Caco-2 (cell line): ENCODE measurements at regions not wholly inside any gene's neighbourhood (a gene's known extent, or its start where the extent isn't known, plus 50 kb on each side); places are given as distances from the start of the nearest gene placed in this dataset.

Experiments
- BruUV-seq: library from RNA; stranded (reverse); fragments of 400-500 nt; replicated peaks from 2 replicates; lab custom pipeline; 2021; lab: Mats Ljungman, UMichigan
- CTCF ChIA-PET: fragments of 300-600 bp; sonication (Branson Sonifier 250); formaldehyde crosslinking; loops from one replicate; lab custom pipeline; 2022; ENCODE audit warnings: antibody characterized with exemption; lab: Charles Lee
- POLR2A ChIA-PET: fragments of 300-600 bp; sonication (Branson Sonifier 250); formaldehyde crosslinking; loops from one replicate; lab custom pipeline; 2022; ENCODE audit warnings: antibody characterized with exemption; lab: Charles Lee
- DNase-seq, 2 experiments: peaks; one replicate each; pipeline versions ENCODE4 v3.0.0 to v3.0.0-alpha.2; 2020 to 2022
- H3K27me3 ChIP-seq: replicated peaks from 2 replicates; pipeline ENCODE4 v1.6.0; 2011; ENCODE audit warnings: low read length; ENCODE audit not compliant: control insufficient read depth, insufficient read depth
- H3K36me3 ChIP-seq: 2 replicates; pipeline ENCODE4 v1.5.1; 2011; ENCODE audit warnings: low read length; ENCODE audit not compliant: control insufficient read depth, insufficient read depth
- H3K4me1 ChIP-seq: fragments of 250-450 bp; sonication (Bioruptor Pico); 2 replicates; pipeline ENCODE4 v1.5.1; 2020; ENCODE audit warnings: mild to moderate bottlenecking
- H3K4me3 ChIP-seq: 2 replicates; pipeline ENCODE4 v1.5.1; 2011; ENCODE audit warnings: low read depth, mild to moderate bottlenecking, control low read depth, low read length
- H3K9me3 ChIP-seq: fragments of 250-450 bp; sonication (Bioruptor Pico); 2 replicates; pipeline ENCODE4 v1.5.1; 2020; ENCODE audit warnings: mild to moderate bottlenecking, moderate library complexity
- H3K27ac Mint-ChIP-seq: one replicate; pipeline ENCODE4 v1.8.0; 2022; ENCODE audit warnings: mixed read lengths; ENCODE audit not compliant: unreplicated experiment
- H3K27me3 Mint-ChIP-seq: one replicate; pipeline ENCODE4 v1.8.0; 2022; ENCODE audit warnings: mixed read lengths; ENCODE audit not compliant: insufficient read depth, unreplicated experiment
- H3K36me3 Mint-ChIP-seq: one replicate; pipeline ENCODE4 v1.8.0; 2022; ENCODE audit warnings: mild to moderate bottlenecking, mixed read lengths; ENCODE audit not compliant: insufficient read depth, unreplicated experiment
- H3K4me1 Mint-ChIP-seq: one replicate; pipeline ENCODE4 v1.8.0; 2022; ENCODE audit warnings: low read depth, mixed read lengths; ENCODE audit not compliant: unreplicated experiment
- H3K4me3 Mint-ChIP-seq: one replicate; pipeline ENCODE4 v1.8.0; 2022; ENCODE audit warnings: mild to moderate bottlenecking, moderate library complexity, mixed read lengths; ENCODE audit not compliant: unreplicated experiment
- H3K9me3 Mint-ChIP-seq: one replicate; pipeline ENCODE4 v1.8.0; 2022; ENCODE audit warnings: mixed read lengths; ENCODE audit not compliant: unreplicated experiment
- intact Hi-C: fragments of 100-400 bp; cut with micrococcal nuclease; formaldehyde crosslinking; loops from one replicate; pipeline ENCODE4 v1.10.0; 2022; ENCODE audit not compliant: unreplicated experiment
- TF ChIP-seq, protein P1 (sequence below), 2 experiments: fragments of 200-600 bp in 1 of 2; IDR thresholded peaks; 1 replicate in 1 of 2; 2 replicates in 1 of 2; pipeline versions ENCODE4 v1.5.1 to v1.8.0; 2011 to 2022; ENCODE audit warnings: antibody characterized with exemption in 1 of 2, control low read depth in 1 of 2, inconsistent platforms in 1 of 2, low read depth in 1 of 2, low read length in 1 of 2, mild to moderate bottlenecking in 1 of 2, moderate library complexity in 1 of 2; ENCODE audit not compliant: insufficient read depth in 1 of 2, severe bottlenecking in 1 of 2, unreplicated experiment in 1 of 2

- intact Hi-C loops = no loop called here
- CTCF ChIA-PET = no interaction called here
- peak in 1 of 2 experiments; percentile 5 for DNase-seq
- no peaks in the 10 kb centered on the region for H3K4me1 ChIP-seq
- no peaks in the 10 kb centered on the region for H3K36me3 ChIP-seq
- H3K4me3 Mint-ChIP-seq = no peak overlapping the region
- H3K27me3 ChIP-seq = no peaks in the 10 kb centered on the region
- no TSS peak for BruUV-seq
- no peak overlapping the region for H3K27ac Mint-ChIP-seq
- H3K9me3 Mint-ChIP-seq = peaks cover 37% of the 10 kb centered on the region
- TF ChIP-seq, protein P1, sequence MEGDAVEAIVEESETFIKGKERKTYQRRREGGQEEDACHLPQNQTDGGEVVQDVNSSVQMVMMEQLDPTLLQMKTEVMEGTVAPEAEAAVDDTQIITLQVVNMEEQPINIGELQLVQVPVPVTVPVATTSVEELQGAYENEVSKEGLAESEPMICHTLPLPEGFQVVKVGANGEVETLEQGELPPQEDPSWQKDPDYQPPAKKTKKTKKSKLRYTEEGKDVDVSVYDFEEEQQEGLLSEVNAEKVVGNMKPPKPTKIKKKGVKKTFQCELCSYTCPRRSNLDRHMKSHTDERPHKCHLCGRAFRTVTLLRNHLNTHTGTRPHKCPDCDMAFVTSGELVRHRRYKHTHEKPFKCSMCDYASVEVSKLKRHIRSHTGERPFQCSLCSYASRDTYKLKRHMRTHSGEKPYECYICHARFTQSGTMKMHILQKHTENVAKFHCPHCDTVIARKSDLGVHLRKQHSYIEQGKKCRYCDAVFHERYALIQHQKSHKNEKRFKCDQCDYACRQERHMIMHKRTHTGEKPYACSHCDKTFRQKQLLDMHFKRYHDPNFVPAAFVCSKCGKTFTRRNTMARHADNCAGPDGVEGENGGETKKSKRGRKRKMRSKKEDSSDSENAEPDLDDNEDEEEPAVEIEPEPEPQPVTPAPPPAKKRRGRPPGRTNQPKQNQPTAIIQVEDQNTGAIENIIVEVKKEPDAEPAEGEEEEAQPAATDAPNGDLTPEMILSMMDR (IDR thresholded peaks at IDR 0.05; ENCODE audit: insufficient read depth in 1 of 2, low read depth in 1 of 2, low read length in 1 of 2, severe bottlenecking in 1 of 2, unreplicated experiment in 1 of 2) = no peak
- peaks cover 4% of the 10 kb centered on the region for H3K27me3 Mint-ChIP-seq
- H3K4me1 Mint-ChIP-seq = no peaks in the 10 kb centered on the region
- H3K4me3 ChIP-seq = no peak overlapping the region
- no peaks in the 10 kb centered on the region for H3K36me3 Mint-ChIP-seq
- POLR2A ChIA-PET = no interaction called here
- H3K9me3 ChIP-seq = peaks cover 18% of the 10 kb centered on the region; the same call in 1 of the 2 replicates
Measured at GRCh38 chr4:4788573-4788972, 70.9 kb upstream of the MSX1 start.

DNA sequence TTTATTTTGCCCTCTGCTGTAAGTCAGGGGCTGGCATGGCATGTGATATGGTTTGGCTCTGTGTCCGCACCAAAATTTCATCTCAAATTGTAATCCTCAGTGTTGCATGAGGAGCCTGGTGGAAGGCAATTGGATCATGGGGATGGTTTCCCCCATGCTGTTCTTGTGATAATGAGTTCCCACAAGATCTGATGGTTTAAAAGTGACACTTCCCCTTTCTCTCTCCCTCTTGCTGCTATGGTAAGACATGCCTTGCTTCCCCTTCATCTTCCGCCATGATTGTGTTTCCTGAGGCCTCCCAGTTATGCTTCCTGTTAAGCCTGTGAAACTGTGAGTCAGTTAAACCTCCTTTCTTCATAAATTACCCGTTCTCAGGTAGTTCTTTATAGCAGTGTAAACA, 72.0 kb upstream of the MSX1 start:
- POLR2A ChIA-PET = no interaction called here
- no TSS peak for BruUV-seq
- TF ChIP-seq, protein P1 (IDR thresholded peaks at IDR 0.05; ENCODE audit: insufficient read depth in 1 of 2, low read depth in 1 of 2, low read length in 1 of 2, severe bottlenecking in 1 of 2, unreplicated experiment in 1 of 2) = no peak
- H3K9me3 ChIP-seq = peaks cover 18% of the 10 kb centered on the region; the same call in 1 of the 2 replicates
- H3K36me3 ChIP-seq = no peaks in the 10 kb centered on the region
- intact Hi-C loops = no loop called here
- Mint-ChIP-seq H3K9me3 (peaks cover 28% of the 10 kb centered on the region), H3K36me3 (no peaks in the 10 kb centered on the region), H3K4me3 (no peak overlapping the region), H3K4me1 (no peaks in the 10 kb centered on the region), H3K27ac (no peak overlapping the region), H3K27me3 (no peaks in the 10 kb centered on the region)
- H3K4me1 ChIP-seq = no peaks in the 10 kb centered on the region
- CTCF ChIA-PET = no interaction called here
- DNase-seq = no peak
- H3K4me3 ChIP-seq = no peak overlapping the region
- no peaks in the 10 kb centered on the region for H3K27me3 ChIP-seq

GRCh38 chr4:4784379-4784778, 75.1 kb upstream of the MSX1 start:
- H3K27ac Mint-ChIP-seq = no peak overlapping the region
- DNase-seq = no peak
- intact Hi-C loops = no loop called here
- no peaks in the 10 kb centered on the region for H3K36me3 ChIP-seq
- H3K9me3 ChIP-seq = peaks cover 18% of the 10 kb centered on the region; the same call in 1 of the 2 replicates
- H3K4me3 Mint-ChIP-seq = no peak overlapping the region
- ChIA-PET POLR2A (no interaction called here), CTCF (no interaction called here)
- H3K4me1 Mint-ChIP-seq = no peaks in the 10 kb centered on the region
- TF ChIP-seq, protein P1 (IDR thresholded peaks at IDR 0.05; ENCODE audit: insufficient read depth in 1 of 2, low read depth in 1 of 2, low read length in 1 of 2, severe bottlenecking in 1 of 2, unreplicated experiment in 1 of 2) = no peak
- BruUV-seq = no TSS peak
- no peaks in the 10 kb centered on the region for H3K4me1 ChIP-seq
- H3K27me3 Mint-ChIP-seq = no peaks in the 10 kb centered on the region
- no peaks in the 10 kb centered on the region for H3K27me3 ChIP-seq
- H3K36me3 Mint-ChIP-seq = no peaks in the 10 kb centered on the region
- H3K9me3 Mint-ChIP-seq = peaks cover 17% of the 10 kb centered on the region
- H3K4me3 ChIP-seq = no peak overlapping the region
